ENCODE measurements at regions not wholly inside any gene's neighbourhood (a gene's known extent, or its start where the extent isn't known, plus 50 kb on each side); places are given as distances from the start of the nearest gene placed in this dataset.

DNA sequence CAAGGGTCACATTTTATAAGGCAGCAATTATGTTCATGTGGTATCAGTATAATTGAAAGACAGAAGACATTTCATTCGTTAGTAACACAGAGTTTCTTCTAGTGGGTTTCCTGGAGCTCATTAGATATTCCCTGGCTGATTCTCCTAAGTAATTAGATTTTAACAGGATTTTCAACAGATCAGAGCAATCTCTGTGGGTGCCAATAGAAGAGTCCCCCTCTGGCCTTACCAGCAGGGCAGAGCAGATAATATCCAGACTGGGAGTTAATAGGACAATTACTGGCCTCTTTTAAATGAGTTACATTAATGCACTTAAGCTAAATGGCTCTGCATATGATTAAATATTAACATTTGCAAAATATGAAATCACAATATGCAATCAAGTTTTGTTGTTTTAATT, 74.2 kb upstream of the FOXD3 start:
- Mint-ChIP-seq H3K4me3 (no peak overlapping the region), H3K4me1 (no peaks in the 10 kb centered on the region), H3K9me3 (ENCODE audit: insufficient read depth) (no peaks in the 10 kb centered on the region), H3K27ac (no peak overlapping the region), H3K27me3 (no peaks in the 10 kb centered on the region)
- no CpG with 5 or more reads among the region's 1 CpG for WGBS (ENCODE audit: insufficient coverage)
- ChIA-PET POLR2A (no interaction called here), CTCF (no interaction called here)
- Histone ChIP-seq H2AFZ (ENCODE audit: insufficient read depth, low read depth, low read length, poor library complexity, severe bottlenecking) (no peak overlapping the region), H4K20me1 (ENCODE audit: control insufficient read depth, insufficient read depth, low read length, poor library complexity, severe bottlenecking) (no peaks in the 10 kb centered on the region), H3K79me2 (ENCODE audit: control insufficient read depth, insufficient read depth, low read length) (no peaks in the 10 kb centered on the region), H3K27ac (ENCODE audit: low read length in 2 of 2) (no peak overlapping the region), H3K27me3 (replicated peaks in 1 of 4; ENCODE audit: control extremely low read depth in 1 of 4, control insufficient read depth in 3 of 4, insufficient read depth in 4 of 4, low read length in 3 of 4) (no peaks in the 10 kb centered on the region), H3K36me3 (replicated peaks in 1 of 2; ENCODE audit: control extremely low read depth in 1 of 2, control insufficient read depth in 1 of 2, extremely low read depth in 1 of 2, insufficient read depth in 2 of 2, low read length in 1 of 2) (no peaks in the 10 kb centered on the region), H3K4me2 (replicated peaks; ENCODE audit: low read depth, low read length, poor library complexity, severe bottlenecking) (no peak overlapping the region), H3K4me1 (ENCODE audit: control insufficient read depth in 2 of 2, insufficient read depth in 2 of 2, low read length in 2 of 2) (no peaks in the 10 kb centered on the region), H3K9me3 (ENCODE audit: control extremely low read depth in 1 of 3, control insufficient read depth in 2 of 3, insufficient read depth in 1 of 3, low read length in 2 of 3) (peaks cover 0 to 2% (median 0%) of the 10 kb centered on the region in 3 donors), H3K9ac (ENCODE audit: low read length) (no peak overlapping the region), H3K4me3 (ENCODE audit: control extremely low read depth in 1 of 5, extremely low read depth in 1 of 5, insufficient read depth in 1 of 5, low read depth in 2 of 5, low read length in 4 of 5) (no peak overlapping the region)
- DNase-seq (no peak), ATAC-seq (ENCODE audit: low read depth) (no peak)
- TF ChIP-seq EZH2 (IDR thresholded peaks at IDR 0.05; ENCODE audit: borderline replicate concordance, insufficient read depth, low read depth, low read length, poor library complexity, severe bottlenecking), result no peak
- no peak for TF ChIP-seq CTCF (IDR thresholded peaks at IDR 0.05)
- intact Hi-C loops (cut with micrococcal nuclease), result no loop called here

DNA sequence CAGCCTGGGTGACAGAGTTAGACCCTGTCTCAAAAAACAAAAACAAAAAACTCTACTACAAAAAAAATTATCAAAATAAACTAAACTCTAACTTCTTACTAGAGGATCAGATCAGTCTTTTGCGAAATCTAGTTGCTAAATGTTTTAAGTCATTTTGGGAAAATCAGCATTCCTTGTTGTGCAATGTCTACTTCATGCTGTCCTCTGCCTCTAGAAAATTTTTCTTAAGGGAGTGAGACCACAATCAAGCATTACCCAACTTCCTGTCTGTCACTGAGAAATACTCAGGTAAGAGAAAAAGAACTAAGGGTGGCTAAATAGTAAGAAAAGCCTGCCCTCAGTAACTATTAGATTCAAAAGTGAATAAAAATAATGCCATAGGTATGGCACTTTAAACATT, 67.2 kb upstream of the FOXD3 start:
- ChIA-PET CTCF (no interaction called here), POLR2A (no interaction called here)
- H4K20me1 ChIP-seq (ENCODE audit: control insufficient read depth, insufficient read depth, low read length, poor library complexity, severe bottlenecking), result no peaks in the 10 kb centered on the region
- no peak overlapping the region for H2AFZ ChIP-seq (ENCODE audit: insufficient read depth, low read depth, low read length, poor library complexity, severe bottlenecking)
- Mint-ChIP-seq H3K27ac (no peak overlapping the region), H3K9me3 (ENCODE audit: insufficient read depth) (no peaks in the 10 kb centered on the region), H3K27me3 (peaks cover 4% of the 10 kb centered on the region), H3K4me3 (no peak overlapping the region), H3K4me1 (no peaks in the 10 kb centered on the region)
- H3K4me3 ChIP-seq (ENCODE audit: control extremely low read depth in 1 of 5, extremely low read depth in 1 of 5, insufficient read depth in 1 of 5, low read depth in 2 of 5, low read length in 4 of 5), result no peak overlapping the region
- ATAC-seq (ENCODE audit: low read depth), result no peak
- intact Hi-C loops (cut with micrococcal nuclease), result no loop called here
- H3K36me3 ChIP-seq (replicated peaks in 1 of 2; ENCODE audit: control extremely low read depth in 1 of 2, control insufficient read depth in 1 of 2, extremely low read depth in 1 of 2, insufficient read depth in 2 of 2, low read length in 1 of 2), result no peaks in the 10 kb centered on the region
- H3K79me2 ChIP-seq (ENCODE audit: control insufficient read depth, insufficient read depth, low read length), result no peaks in the 10 kb centered on the region
- H3K4me2 ChIP-seq (replicated peaks; ENCODE audit: low read depth, low read length, poor library complexity, severe bottlenecking), result no peak overlapping the region
- no peaks in the 10 kb centered on the region for H3K27me3 ChIP-seq (replicated peaks in 1 of 4; ENCODE audit: control extremely low read depth in 1 of 4, control insufficient read depth in 3 of 4, insufficient read depth in 4 of 4, low read length in 3 of 4)
- WGBS (ENCODE audit: insufficient coverage), result no CpG with 5 or more reads among the region's 1 CpG
- TF ChIP-seq CTCF (IDR thresholded peaks at IDR 0.05) (no peak), EZH2 (IDR thresholded peaks at IDR 0.05; ENCODE audit: borderline replicate concordance, insufficient read depth, low read depth, low read length, poor library complexity, severe bottlenecking) (no peak)
- DNase-seq, result no peak
- H3K9ac ChIP-seq (ENCODE audit: low read length), result no peak overlapping the region
- H3K4me1 ChIP-seq (ENCODE audit: control insufficient read depth in 2 of 2, insufficient read depth in 2 of 2, low read length in 2 of 2), result no peaks in the 10 kb centered on the region
- H3K27ac ChIP-seq (ENCODE audit: low read length in 2 of 2), result no peak overlapping the region
- H3K9me3 ChIP-seq (ENCODE audit: control extremely low read depth in 1 of 3, control insufficient read depth in 2 of 3, insufficient read depth in 1 of 3, low read length in 2 of 3), result no peaks in the 10 kb centered on the region

All from B cell (primary cell).